Activated CD4-positive, CD25-positive, alpha-beta regulatory T cell treated with anti-CD3 and anti-CD28 coated beads, Interleukin-2, amount 50 U/mL, for 16 hours (primary cell): ENCODE measurements at regions not wholly inside any gene's neighbourhood (a gene's known extent, or its start where the extent isn't known, plus 50 kb on each side); places are given as distances from the start of the nearest gene placed in this dataset.

ENCODE experiments used
- DNase-seq: peaks from one replicate; pipeline ENCODE4 v3.0.0-alpha.2; 2020; ENCODE audit warnings: low read depth, low spot score

DNA sequence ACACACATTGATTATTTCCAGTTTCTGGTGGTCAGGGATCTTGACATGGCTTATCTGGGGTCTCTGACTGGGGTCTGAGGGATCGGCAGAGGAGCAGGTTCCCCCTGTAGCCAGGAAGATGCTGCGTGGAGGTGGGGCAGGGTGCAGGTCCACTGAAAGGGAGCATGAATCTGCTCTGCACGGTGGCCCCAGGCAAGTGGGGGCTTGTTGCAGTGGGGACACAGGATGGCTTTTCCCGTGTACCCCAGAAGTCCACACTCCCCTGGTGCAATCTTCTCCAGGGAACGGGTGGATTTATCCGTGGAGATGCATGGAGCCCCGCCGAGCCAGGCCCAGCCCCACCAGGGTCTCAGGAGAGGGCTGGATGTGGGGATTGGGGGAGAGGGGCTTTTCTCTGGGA is 210.4 kb upstream of the C14orf180 start:
- no peak for DNase-seq

DNA sequence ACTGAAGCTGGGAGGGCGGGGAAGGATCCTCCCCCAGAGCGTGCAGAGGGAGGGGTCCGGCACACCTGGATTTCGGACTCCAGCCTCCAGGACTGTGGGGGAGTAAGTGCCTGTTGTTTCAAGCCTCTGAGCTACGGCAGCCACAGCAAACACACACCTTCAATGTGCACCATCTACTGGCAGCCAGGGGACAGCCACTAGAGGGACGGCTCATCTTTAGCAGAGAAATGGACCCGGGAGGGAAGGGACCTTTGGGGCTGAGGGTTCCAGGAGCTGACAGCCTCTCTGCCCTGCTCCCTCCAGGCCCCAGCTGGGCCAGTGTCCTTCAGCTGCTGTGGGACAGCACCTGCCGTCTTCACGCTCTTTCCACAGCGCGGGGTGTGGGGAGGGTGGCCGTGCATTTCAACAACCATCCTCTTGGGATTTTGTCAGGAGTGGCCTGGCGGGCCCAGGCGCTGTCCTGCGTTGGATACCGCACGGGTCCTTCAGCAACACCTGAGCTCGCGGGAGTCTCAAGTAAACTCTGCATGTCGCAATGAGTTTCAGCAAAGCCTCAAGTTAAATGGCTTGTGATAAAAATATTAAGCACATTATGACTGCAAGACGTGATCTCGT is 209.2 kb upstream of the C14orf180 start:
- no peak for DNase-seq

DNA sequence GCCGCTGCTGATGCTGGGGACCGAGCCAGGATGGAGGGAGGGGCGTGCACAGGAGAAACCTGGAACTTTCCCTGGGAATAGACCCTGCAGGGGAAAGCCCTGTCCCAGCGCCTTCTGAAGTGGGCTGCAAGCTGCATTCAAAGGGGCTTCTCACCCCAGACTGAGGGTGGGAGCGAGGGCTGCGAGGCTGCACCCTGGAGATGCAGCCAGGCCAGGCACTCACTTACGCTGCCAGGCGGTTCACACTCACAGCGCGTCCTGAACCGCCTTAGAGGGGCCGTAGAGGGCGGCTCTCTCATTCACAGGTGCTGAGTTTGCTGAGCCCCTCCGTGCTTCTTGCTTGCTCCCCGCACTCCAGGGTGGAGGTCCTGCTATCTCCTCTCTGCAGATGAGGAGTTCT is 208.5 kb upstream of the C14orf180 start:
- no peak for DNase-seq

DNA sequence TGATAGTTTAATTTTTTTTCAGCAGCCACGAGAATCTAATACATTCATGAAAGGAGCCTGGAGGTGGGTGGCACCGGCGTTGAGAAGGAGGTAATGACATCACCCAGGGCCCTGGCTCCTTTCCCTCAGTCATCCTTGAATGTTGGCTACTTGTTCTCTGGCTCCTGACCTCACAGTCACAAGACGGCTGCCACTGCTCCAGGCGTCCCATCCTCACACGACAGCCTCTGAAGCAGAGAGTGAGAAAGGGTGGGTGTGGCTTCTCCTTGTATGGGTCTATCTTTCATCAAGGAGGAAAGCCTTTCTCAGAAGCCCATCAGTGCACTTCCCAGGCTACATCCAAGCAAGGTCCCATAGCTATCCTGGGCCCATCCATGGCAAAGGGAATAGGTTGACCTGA is 207.6 kb upstream of the C14orf180 start:
- DNase-seq = no peak

DNA sequence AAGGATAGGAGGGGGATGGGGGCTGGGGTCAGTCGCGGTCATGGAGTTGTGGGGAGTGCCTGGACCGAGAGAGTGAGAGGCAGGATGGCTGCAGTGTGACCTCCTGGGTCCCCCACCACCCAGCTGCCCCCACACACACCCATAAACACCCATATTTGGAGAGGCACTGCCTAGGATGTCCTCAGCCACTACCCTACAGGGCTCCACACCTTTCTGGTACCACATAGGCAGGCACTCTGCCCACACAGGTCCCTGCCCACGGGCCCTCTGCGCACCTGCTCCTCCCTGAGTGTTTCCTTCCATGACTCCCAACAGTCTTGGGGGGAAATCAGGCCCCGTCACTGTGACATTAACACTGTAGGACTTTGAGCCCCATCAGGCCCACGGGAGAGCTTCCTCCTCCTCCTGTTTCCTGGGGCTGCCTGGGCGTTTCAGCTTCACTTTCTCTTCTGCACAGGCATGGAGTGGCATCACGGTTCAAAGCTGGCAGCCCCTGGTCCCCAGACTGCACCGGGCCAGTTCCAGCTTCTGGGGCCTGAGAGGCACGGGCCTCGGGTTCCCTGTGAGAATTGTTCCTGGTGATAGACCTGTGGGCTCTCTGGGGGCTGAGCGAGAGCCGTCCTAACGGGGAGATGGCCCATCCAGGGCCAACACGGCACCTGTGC is 207.0 kb upstream of the C14orf180 start:
- DNase-seq = no peak

DNA sequence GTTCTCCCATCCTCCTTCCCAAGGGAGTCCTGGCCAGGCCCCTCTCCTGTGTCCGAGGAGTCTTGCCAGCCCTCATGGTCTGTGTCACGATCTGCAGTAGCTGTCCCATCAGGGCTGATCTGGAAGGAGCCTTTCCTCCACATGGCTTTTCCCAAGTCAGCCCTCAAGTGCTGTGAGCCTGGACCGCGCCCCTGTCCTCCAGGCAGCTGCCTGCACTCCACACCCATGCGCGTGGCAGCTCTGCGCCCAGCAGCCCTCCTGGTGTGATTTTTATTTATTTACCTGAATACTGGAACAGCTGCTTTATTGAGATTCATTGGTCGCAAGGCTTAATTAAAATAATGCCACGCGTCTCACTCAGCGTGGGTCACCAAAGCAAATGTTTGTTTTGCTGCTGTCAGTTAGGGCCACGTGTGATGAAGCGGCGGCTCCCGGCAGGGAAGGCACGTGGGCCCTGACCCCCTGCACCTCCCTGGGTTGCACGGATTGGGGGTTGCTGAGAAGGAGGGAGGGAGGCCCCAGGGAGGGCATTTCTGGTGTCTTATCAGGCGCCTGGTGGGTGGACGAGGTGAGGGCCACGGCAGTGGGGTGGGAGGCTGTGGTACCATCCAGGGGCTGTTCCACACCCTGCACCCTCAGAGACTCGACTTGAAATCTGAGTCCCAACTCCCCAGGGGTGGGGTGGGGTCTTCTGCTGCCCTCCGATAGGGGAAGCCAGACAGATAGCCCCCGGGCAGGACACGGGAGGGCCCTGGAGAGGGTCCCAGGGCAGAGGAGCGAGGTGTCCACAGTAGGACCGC is 206.3 kb upstream of the C14orf180 start:
- DNase-seq = no peak

DNA sequence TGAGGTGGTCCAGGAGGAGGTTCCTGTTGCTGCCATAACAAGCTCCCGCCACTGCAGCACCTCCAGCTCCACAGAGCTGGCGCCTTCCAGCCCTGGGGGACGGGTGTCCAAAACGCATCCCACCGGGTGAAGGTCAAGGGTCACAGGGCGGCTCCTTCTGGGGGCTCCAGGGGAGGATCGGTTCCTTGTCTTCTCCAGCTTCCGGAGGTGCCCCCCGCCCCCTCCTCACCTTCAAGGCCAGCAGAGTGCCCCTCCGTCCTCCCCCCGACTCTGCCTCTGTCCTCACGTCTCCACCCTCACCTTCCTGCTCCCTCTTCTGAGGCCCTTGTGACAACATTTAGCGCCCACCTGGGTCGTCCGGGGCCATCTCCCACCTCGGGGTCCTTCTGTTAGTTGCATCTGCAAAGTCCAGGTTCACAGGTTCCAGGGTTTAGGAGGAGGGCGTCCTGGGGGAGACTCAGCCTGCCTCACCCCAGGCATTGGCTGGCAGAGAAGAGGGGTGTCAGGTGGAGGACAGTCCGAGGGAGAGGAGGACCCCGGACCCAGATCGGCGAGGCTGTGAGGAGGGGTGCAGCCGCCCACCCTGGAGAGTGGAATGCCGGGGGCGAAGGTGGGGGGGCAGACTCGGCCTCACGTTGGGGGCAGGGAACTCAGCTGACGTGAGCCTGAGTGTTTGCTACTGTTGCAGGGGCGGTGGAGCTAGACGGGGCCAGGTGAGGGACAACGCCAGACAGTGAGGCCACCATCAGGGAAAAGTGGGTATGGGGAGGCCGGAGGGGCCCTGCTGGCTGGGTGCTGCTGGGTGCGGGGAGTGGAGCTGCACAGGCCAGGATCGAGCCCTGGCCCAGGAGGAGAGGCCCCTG is 205.5 kb upstream of the C14orf180 start:
- DNase-seq = no peak

DNA sequence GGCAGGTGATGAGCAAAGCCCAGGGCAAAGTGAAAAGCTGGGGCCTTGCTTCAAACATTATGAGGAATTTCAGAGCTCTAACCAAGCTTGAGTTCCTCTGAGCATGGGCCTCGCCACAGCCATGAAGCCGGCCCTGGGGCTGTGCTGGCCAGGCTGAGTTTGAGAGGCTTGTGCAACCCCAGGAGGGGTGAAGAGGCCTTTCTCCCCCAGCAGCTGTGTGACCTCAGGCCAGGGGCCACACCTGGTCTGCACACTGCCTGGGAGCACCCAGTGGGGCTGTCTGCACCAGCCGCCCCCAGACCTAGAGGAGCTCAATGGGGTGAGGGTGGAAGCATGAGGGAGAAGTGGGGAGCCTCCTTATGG is 204.9 kb upstream of the C14orf180 start:
- DNase-seq = no peak

DNA sequence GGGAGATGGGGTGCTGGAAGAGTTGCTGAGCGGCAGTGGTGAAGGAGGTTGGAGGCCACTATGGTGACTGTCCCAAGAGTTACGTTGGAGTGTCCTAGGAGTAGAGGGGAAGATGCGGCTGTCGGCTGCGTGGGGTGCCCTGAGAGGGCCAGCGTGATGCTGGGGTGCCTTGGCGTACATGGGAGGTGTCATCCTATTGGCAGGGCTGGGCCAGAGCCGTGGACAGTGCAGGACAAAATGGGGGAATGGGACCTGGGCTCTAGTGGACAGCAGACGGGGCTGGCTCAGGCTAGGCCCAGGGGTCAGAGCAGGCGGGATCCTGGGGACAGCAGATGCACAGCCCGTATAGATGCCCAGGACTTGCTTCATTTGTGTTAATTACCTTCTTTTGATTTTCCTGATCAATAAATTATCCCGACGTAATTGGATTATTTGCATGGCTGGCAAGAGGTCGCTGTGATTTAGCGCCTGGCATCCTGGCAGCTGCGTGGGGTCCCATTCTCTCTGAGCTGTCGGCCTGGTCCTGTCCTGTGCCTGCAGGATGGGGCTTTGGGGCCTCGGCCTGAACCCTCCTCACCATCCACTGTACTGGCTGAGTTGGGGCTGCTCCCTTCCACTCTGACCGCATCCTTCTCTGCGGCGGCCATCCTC is 203.9 kb upstream of the C14orf180 start:
- no peak for DNase-seq

DNA sequence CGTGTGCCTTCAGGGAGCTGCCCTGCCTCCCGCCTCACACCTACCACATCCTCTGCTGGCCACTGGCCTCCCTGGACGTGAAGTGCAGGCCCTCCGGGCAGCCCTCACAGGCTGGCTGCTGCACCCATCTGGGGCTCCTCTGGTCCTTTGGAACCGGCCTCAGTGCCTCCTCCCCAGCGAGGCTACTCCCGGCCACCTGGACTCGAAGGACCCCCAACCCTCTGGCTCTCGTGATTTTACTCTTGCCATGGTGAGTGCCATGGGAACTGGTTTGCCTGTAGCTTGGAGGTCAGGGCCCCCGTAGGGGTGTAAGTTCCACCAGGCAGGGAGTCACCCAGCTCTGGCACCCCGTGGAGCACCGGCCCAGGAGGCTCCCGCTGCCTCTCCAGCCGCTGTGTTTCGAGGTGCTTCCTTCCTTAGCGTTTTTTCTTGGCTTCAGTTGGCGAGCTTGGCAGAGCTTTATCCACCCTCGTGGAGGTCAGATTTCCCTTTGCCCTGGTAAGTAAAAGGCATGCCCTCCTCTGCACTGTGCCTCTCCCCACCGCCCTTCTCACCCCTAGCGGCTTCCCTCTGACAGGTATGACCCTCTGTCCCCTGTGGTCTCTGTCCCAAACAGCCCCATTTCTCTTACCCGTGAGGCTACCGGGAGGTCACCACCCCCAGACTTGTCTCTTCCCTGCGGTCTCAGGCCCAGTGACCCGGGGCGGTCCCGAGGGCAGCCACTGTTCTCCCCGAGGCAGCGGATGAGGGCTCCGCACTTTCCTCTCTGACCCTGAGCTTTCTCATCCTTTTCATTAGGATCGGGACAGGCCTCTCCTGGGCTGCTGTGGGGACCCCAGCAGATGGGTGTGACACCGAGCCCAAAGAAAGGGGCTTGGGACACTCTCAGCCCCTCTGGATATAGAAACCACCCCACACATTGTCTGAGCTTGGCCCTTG is 203.1 kb upstream of the C14orf180 start:
- DNase-seq = no peak

DNA sequence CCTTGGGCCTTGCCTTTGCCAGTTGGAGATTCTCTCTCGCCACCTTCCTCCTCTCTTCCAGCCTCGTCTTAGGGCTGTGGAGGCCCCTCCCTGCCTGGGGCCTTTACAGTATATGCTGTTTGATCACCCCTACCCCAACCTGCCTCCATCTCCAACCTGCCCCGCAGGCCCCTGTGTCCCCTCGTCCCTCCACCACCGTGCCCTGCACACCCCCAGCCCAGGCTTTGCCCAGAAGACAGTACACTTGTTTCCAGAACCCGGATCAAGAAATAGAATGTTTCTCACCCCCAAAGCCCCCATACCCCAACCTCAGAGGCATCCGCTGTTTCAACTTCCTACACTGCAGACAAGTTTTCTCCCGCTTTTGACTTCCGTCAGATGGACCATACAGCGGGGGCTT is 202.3 kb upstream of the C14orf180 start:
- DNase-seq = no peak

DNA sequence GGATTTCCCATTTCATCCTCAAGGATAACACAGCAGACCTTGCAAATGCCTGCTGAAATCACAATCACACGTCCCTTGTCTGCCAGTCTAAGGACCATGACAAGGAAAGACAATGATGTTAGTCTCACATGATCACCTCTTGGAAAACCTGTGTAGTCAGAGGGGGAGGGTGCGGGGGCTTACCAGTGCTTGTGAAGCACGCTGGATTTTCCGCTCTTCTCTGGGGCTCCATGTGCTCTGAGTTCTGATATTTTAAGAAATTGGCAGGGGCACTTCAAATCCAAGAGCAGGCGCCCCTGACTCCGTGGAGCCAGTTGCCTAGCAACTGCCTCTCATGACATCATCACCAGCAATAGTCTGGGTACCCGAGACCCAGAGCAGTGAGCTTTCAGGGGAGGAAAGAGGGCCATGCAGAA is 200.9 kb upstream of the C14orf180 start:
- no peak for DNase-seq

DNA sequence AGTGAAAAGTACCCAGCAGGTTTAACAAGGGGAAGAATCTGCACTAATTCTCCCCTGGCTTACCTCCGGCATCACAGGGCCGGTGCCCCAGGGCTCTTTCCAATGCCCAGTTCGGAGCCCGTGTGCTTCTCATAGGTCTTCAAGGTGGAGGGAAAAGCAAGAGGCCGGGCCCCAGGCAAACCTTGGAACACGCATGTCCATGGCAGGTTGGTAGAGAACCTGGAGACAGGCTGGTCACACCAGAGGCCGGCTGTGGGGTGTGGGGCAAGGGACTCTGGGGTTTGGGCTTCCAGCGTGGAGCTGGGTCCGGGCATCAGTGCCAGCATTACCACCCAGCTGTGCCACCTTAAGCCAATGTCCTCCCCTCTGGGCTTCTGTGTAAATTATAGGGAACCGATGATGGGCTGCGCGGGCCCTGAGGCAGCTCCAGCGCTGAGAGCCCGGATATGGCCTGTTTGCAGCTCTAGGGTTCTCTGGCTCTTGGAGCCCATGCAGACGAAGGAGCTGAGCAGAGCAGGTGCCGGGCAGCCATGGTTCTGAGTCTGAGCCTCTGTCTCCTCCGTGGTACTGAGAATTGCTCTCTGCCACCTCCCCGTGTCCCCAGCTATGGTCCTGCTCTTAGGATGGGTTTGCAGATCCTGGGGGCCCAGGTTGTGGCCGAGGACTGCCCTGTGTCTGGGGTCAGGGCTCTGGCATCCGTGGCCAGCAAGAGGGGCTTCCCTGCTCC is 197.0 kb upstream of the C14orf180 start:
- DNase-seq = no peak

DNA sequence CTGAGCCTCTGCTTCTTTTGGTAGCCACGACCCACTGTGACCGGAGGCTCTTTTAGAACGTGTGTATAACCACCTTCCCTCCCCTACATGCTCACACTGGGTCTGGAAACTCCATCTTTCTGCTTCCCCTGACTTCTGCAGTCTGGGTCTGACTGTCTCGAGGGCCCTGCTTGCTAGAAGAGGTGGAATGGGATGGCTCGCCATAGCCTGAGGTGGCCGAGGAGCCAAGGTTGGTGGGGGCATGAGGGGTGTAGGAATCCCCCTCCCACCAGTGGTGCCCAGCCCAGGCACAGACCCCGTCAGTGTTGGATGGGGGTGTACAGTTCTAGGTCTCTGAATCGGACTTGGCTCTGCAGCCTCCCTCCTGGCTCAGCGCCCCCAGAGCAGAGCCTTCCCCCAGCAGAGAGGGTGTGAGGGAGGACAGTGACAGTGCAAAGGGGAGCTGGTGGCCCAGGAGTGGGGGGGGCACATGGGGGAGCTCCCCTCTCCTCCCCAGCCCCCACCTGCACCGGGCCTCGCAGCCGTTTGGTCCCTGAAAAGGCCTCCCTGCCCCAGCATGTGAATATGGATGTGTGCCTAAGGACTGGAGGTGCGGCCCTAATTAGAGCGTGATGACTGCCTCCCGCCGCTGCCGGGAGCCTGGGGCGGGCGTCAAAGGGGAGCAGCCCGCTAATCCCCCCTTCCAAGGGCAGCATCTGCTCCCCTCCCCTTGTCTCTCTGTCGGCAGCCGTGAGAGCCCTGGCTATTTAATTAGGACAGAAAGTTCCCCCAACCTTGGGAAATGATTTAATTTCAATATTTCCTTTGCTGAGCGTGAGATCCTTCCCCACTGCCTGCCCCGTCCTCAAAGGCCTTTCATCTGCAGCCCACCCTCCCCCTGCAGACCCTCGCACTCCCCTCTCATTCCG is 196.2 kb upstream of the C14orf180 start:
- no peak for DNase-seq

DNA sequence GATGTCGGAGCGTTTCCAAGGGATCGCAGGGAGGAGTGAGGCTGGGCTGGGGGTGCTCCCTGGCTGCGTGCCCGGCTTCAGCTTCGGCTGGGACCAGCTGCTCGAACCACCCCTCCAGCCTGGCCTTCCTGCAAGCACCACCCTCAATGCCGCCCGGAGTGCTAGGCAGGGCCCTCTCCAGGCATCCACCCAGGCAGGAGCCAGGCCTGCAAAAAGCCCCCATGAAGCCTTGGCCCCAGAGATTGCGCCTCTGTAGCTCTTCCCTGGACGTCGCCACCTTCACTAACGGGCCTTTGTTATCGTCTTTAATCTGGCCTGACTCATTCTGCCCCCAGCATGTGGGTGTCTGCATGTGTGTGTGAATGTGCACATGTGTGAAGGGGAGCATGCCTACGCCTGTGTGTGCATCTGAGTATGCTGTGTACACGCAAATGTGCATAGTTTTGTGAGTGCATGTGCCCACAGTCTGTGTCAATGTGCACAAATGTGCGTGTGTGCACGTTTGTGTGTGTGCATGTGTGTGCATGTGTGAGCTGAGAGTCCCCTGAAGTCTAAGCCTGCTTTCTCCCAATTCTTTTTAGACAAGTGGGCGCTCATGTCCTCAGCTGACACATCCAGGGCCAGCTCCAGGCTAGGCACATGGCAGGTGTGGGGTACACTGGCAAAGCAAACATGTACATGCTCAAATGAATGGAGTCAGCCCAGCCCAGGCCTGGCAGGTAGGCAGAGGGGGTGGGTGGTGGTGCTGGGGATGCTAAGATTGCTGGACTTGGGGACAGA is 195.4 kb upstream of the C14orf180 start:
- DNase-seq = no peak

DNA sequence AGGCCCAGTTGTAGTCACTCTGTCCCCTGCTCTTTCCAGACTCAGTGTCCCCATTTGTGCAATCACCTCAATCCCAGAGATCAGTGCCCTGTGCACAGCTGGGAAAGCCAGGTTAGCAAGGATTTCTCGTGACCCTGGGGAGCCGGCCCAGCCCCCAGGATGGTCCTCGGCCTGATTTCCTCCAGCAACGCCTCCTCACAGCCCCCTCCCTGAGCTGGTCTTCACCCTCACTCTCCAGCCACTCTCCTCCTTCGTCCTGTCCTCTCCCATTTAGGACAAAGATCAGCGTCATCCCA is 194.8 kb upstream of the C14orf180 start:
- DNase-seq = no peak

DNA sequence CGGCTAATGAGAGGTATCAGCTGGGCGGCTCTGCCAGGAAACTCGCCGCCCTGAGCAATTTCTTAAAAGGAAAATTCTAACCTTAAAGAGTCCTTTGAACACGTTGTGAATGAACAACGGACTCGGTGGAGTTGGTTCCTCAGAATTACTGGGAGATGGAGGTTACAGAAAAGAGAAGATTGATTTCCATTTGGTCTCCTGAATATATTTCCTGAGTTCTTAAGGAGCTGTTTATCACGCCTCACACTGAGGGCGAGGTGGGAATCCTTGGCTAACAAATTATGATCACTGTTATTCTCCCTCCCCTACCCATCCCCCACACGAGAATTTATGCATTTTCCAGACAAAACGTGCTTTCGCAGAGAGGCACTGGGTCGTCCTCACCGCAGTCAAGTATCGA is 194.5 kb upstream of the C14orf180 start:
- no peak for DNase-seq

DNA sequence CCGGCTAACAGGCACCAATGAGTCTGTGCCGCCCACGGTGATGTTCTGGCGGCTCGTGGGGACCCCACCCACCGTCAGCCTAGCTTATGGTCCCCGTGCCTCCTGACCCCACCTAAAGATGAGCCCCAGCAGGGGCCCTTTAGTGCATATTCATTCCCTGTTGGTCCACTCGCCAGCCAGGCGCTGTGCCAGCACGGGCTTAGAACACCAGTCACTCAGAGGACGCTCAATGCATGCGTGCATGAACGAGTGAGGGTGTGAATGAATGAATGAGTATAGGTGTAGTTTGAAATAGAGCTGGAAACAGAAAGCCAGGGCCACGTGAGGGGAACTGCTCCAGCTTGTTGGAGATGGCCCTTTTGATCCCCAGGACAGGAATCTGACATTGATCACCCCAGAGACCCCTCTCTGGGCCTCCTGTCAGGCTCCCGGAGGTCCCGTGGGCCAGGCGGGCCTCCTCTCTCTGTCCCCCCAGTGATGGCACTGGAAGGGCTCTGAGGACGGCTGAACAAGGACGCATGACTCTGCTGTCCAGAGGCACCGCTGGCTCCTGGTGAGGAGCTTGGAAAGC is 193.9 kb upstream of the C14orf180 start:
- no peak for DNase-seq
